ENCODE measurements at regions not wholly inside any gene's neighbourhood (a gene's known extent, or its start where the extent isn't known, plus 50 kb on each side); places are given as distances from the start of the nearest gene placed in this dataset.
"Not testable (repeated sequence)": the region's sequence is repeated elsewhere in the genome, so short reads cannot be mapped to it uniquely, and the experiment has no call there.

GRCh38 chr1:83505148-83505547, 493.8 kb downstream of the TTLL7 start:
- no peak for DNase-seq

- no peak for DNase-seq
Measured at GRCh38 chr1:83503153-83503552, 495.8 kb downstream of the TTLL7 start.

GRCh38 chr1:83500987-83501591, 497.8 kb downstream of the TTLL7 start:
- DNase-seq = no peak

GRCh38 chr1:83500531-83500930, 498.4 kb downstream of the TTLL7 start:
- no peak for DNase-seq

- DNase-seq = no peak
Measured at GRCh38 chr1:83499998-83500397, 498.9 kb downstream of the TTLL7 start.

- DNase-seq = no peak
Measured at GRCh38 chr1:83497563-83497962, 501.4 kb downstream of the TTLL7 start.

- no peak for DNase-seq
Measured at GRCh38 chr1:83495560-83495959, 503.4 kb downstream of the TTLL7 start.

- no peak for DNase-seq
Measured at GRCh38 chr1:83493633-83494032, 505.3 kb downstream of the TTLL7 start.

GRCh38 chr1:83491930-83492329, 507.0 kb downstream of the TTLL7 start:
- no peak for DNase-seq

GRCh38 chr1:83490988-83491387, 507.9 kb downstream of the TTLL7 start:
- no peak for DNase-seq

- DNase-seq = not testable (repeated sequence)
Measured at GRCh38 chr1:83488105-83488504, 510.8 kb downstream of the TTLL7 start.

GRCh38 chr1:83487460-83487859, 511.5 kb downstream of the TTLL7 start:
- not testable (repeated sequence) for DNase-seq

GRCh38 chr1:83485314-83486019, 513.5 kb downstream of the TTLL7 start:
- DNase-seq = not testable (repeated sequence)

GRCh38 chr1:83481284-83481683, 517.6 kb downstream of the TTLL7 start:
- not testable (repeated sequence) for DNase-seq

GRCh38 chr1:83479591-83480239, 519.2 kb downstream of the TTLL7 start:
- DNase-seq = not testable (repeated sequence)

- DNase-seq = not testable (repeated sequence)
Measured at GRCh38 chr1:83478127-83478526, 520.8 kb downstream of the TTLL7 start.

GRCh38 chr1:83476518-83476917, 522.4 kb downstream of the TTLL7 start:
- not testable (repeated sequence) for DNase-seq

- not testable (repeated sequence) for DNase-seq
Measured at GRCh38 chr1:83474946-83475345, 524.0 kb downstream of the TTLL7 start.

- DNase-seq = not testable (repeated sequence)
Measured at GRCh38 chr1:83473986-83474385, 524.9 kb downstream of the TTLL7 start.

- DNase-seq = not testable (repeated sequence)
Measured at GRCh38 chr1:83472066-83472465, 526.9 kb downstream of the TTLL7 start.

GRCh38 chr1:83471272-83471671, 527.7 kb downstream of the TTLL7 start:
- not testable (repeated sequence) for DNase-seq

GRCh38 chr1:83468336-83468735, 530.6 kb downstream of the TTLL7 start:
- not testable (repeated sequence) for DNase-seq

GRCh38 chr1:83457735-83458248, 541.1 kb downstream of the TTLL7 start:
- DNase-seq = not testable (repeated sequence)

- DNase-seq = not testable (repeated sequence)
Measured at GRCh38 chr1:83457281-83457680, 541.7 kb downstream of the TTLL7 start.

Measured in inflammatory macrophage treated with lipopolysaccharide for 4 hours (primary cell).